Right lobe of liver (tissue), 4 donors: ENCODE measurements at regions not wholly inside any gene's neighbourhood (a gene's known extent, or its start where the extent isn't known, plus 50 kb on each side); places are given as distances from the start of the nearest gene placed in this dataset.

ENCODE experiments used
- CTCF ChIP-seq, 4 donors: fragments of 200-600 bp in 3 of 4; fragments of 450-650 bp in 1 of 4; IDR thresholded peaks; one replicate each; pipeline versions ENCODE4 v1.5.1 to v1.8.0; 2016 to 2022; ENCODE audit warnings: antibody characterized with exemption in 4 of 4, mild to moderate bottlenecking in 2 of 4
- POLR2A ChIP-seq: fragments of 450-650 bp; IDR thresholded peaks from one replicate; pipeline ENCODE4 v1.6.1; 2017; ENCODE audit warnings: antibody characterized with exemption, mild to moderate bottlenecking
- donor health status: DM: no; HTN: no; CAD: no.
- donor health status: DM: no; HTN: no; CAD: no.
- donor health status: DM: no; HTN: yes; CAD: no.

- TF ChIP-seq CTCF (IDR thresholded peaks at IDR 0.05), result no peak
- no peak for TF ChIP-seq POLR2A
Observed at GRCh38 chr15:53305101-53305500, 454.4 kb downstream of the WDR72 start.
